Natural killer cell treated with Interleukin-12 subunit alpha and Interleukin-12 subunit beta and Interleukin-15 and Interleukin-18, amount 100 ng/mL, for 72 hours (primary cell): ENCODE measurements at regions not wholly inside any gene's neighbourhood (a gene's known extent, or its start where the extent isn't known, plus 50 kb on each side); places are given as distances from the start of the nearest gene placed in this dataset.

Experiments used
- ATAC-seq, 2 donors: fragments of 150-1000 bp; cut with Tn5 transposase in 1 of 2; sonication (Bioruptor Pico), chemical (Tn5 transposase) in 1 of 2; 2 replicates each; pipeline ENCODE4 v1.10.0; 2021
- DNase-seq: peaks from one replicate; pipeline ENCODE4 v3.0.0; 2022; ENCODE audit warnings: low spot score
- H3K27ac Mint-ChIP-seq, 2 donors: 1 replicate in 1 of 2; 2 replicates in 1 of 2; pipeline ENCODE4 v1.8.0; 2022; ENCODE audit warnings: mixed read lengths in 2 of 2, mild to moderate bottlenecking in 1 of 2, moderate library complexity in 1 of 2
- H3K27me3 Mint-ChIP-seq, 2 donors: 1 replicate in 1 of 2; 2 replicates in 1 of 2; pipeline ENCODE4 v1.8.0; 2022; ENCODE audit warnings: mixed read lengths in 2 of 2
- H3K36me3 Mint-ChIP-seq: one replicate; pipeline ENCODE4 v1.8.0; 2022; ENCODE audit warnings: mixed read lengths
- H3K4me1 Mint-ChIP-seq, 2 donors: 1 replicate in 1 of 2; 2 replicates in 1 of 2; pipeline ENCODE4 v1.8.0; 2022; ENCODE audit warnings: low read depth in 2 of 2, mixed read lengths in 2 of 2, mild to moderate bottlenecking in 1 of 2
- H3K4me3 Mint-ChIP-seq: one replicate; pipeline ENCODE4 v1.8.0; 2022; ENCODE audit warnings: mixed read lengths
- H3K9me3 Mint-ChIP-seq: 2 replicates; pipeline ENCODE4 v1.8.0; 2022; ENCODE audit warnings: mixed read lengths

DNA sequence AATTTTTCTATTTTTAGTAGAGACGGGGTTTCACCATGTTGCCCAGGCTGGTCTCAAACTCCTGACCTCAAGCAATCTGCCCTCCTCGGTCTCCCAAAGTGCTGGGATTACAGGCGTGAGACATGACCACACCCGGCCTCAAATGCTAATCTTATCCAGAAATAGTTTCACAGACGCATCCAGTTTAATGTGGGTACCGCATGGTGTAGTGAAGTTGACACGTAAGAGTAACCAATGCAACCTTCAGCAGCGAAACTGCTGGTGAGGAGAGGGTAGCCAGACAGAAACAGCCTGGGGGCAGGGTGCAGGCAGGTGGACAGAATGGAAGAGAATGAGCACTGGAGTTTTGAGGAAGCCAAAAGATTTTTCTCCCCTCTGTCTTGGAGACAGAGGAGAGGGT, 63.5 kb upstream of the FAM180A start:
- Mint-ChIP-seq H3K27ac (no peak overlapping the region), H3K4me1 (peaks cover 7 to 12% of the 10 kb centered on the region in 2 donors)
- no peak for ATAC-seq

DNA sequence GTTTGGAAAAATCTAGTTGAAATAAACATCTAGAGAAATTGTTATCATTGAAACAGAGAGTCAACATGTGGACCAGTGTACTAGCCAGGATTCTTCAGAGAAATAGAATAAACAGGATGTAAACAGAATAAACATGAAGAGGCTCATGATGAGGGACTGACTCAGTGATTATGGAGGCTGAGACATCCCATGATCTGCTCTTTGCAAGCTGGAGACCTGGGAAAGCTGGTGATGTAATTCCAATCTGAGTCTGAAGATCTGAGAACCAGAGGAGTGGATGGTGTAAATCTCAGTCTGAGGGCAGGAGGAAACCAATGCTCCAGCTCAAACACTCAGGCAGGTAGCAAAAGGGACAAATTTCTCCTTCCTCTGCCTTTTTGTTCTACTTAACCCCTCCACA, 62.9 kb upstream of the FAM180A start:
- no peak for DNase-seq
- Mint-ChIP-seq H3K36me3 (no peaks in the 10 kb centered on the region), H3K4me3 (no peak overlapping the region), H3K27me3 (no peaks in the 10 kb centered on the region), H3K27ac (no peak overlapping the region), H3K4me1 (peaks cover 7 to 12% of the 10 kb centered on the region in 2 donors), H3K9me3 (no peaks in the 10 kb centered on the region)
- ATAC-seq, result no peak

More for the DNA sequence above, 63.5 kb upstream of the FAM180A start:
- Mint-ChIP-seq H3K4me3 (no peak overlapping the region), H3K36me3 (no peaks in the 10 kb centered on the region), H3K9me3 (no peaks in the 10 kb centered on the region), H3K27me3 (no peaks in the 10 kb centered on the region)
- DNase-seq, result no peak

DNA sequence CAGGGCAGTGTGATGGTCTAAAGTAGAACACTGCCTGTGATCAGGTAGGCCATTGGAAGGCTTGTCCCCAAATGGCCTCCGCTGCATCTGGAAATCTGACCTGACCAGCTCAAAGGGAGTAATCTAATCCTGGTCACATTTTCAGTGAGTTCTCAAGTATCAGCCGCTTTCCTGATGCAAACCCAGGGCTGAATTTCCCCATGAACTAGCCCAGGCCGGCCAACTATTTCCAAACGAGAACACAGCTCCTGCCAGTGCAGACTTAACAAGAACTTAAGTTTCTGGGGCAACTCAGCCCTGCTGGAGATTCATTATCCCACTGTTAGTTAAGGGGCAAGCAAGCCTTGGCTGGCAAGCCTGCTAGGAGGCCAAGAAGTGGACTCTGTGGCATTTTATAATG, 59.6 kb upstream of the FAM180A start:
- H3K27ac Mint-ChIP-seq, result no peak overlapping the region

DNA sequence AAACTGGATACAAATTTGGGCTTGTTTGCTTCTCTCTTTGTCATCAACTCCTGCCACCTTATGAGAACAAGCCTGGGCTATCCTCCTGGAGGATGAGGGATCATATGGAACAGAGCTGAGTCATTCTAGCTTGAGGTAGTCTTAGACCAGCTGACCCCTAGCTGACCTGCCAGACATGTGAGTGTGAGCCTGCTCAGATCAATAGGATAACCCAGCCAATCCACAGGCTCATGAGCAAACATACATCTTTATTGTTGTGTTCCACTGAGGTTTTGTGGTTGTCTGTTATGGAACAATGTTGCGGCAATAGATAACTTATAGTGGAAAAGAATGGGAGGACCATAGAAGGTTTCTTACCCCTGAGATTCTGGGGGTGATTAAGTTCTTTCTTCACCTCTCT, 54.5 kb upstream of the FAM180A start:
- Mint-ChIP-seq H3K4me1 (peaks cover 10 to 11% of the 10 kb centered on the region in 2 donors), H3K27me3 (peaks cover 8 to 17% of the 10 kb centered on the region in 2 donors), H3K27ac (no peak overlapping the region), H3K9me3 (no peaks in the 10 kb centered on the region), H3K36me3 (no peaks in the 10 kb centered on the region), H3K4me3 (no peak overlapping the region)
- DNase-seq (no peak), ATAC-seq (no peak)

More for the DNA sequence above, 59.6 kb upstream of the FAM180A start:
- ATAC-seq, result no peak
- no peak for DNase-seq
- Mint-ChIP-seq H3K9me3 (no peaks in the 10 kb centered on the region), H3K4me1 (peaks cover 7 to 12% of the 10 kb centered on the region in 2 donors), H3K27me3 (no peaks in the 10 kb centered on the region), H3K36me3 (no peaks in the 10 kb centered on the region), H3K4me3 (no peak overlapping the region)

DNA sequence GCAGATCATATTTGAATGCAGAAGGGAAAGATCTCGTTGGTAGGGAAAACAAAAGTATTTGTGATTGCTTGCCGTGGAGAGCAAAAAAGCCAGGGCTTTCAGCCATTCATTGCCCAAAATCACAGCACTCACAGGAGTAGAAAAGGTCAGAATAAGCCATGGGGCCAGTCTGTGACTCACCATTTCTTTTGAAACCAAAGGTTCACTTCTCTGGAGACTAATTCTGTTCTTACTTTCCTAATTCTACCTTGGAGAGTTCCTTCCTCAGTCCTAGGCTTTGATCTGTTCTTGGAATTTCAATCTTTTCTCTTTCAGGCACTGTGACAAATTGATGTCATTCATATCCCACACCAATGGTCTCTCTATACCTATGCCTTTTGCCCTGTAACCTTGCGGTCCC, 54.1 kb upstream of the FAM180A start:
- no peak overlapping the region for H3K4me3 Mint-ChIP-seq
- no peak overlapping the region for H3K27ac Mint-ChIP-seq
- no peak for ATAC-seq
- H3K27me3 Mint-ChIP-seq, result peaks cover 8 to 17% of the 10 kb centered on the region in 2 donors
- peaks cover 10 to 11% of the 10 kb centered on the region in 2 donors for H3K4me1 Mint-ChIP-seq
- no peak for DNase-seq
- no peaks in the 10 kb centered on the region for H3K9me3 Mint-ChIP-seq
- no peaks in the 10 kb centered on the region for H3K36me3 Mint-ChIP-seq

DNA sequence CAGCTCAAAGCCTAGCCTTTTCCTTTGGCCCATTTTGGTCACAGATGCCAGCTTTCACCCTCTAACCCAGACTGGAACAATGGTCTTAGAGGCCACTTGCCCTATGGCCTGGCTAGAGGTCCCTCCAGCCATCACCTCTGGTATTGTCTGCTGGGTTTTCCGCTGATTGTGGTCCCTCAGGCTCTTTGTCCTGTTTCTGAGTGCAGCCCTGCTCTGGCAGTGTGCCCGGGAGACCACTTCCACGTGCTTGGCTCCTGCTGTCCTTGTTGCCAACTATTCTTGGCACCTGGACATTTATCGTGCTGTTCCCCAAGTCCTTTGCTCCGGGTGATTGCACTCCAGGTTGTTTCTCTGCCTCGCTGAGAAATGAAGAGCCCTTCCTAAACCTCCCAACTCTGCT, 53.3 kb upstream of the FAM180A start:
- peaks cover 10 to 11% of the 10 kb centered on the region in 2 donors for H3K4me1 Mint-ChIP-seq
- H3K36me3 Mint-ChIP-seq, result no peaks in the 10 kb centered on the region
- peaks cover 8 to 17% of the 10 kb centered on the region in 2 donors for H3K27me3 Mint-ChIP-seq
- no peak overlapping the region for H3K27ac Mint-ChIP-seq
- ATAC-seq (no peak), DNase-seq (no peak)
- H3K4me3 Mint-ChIP-seq, result no peak overlapping the region
- H3K9me3 Mint-ChIP-seq, result no peaks in the 10 kb centered on the region

DNA sequence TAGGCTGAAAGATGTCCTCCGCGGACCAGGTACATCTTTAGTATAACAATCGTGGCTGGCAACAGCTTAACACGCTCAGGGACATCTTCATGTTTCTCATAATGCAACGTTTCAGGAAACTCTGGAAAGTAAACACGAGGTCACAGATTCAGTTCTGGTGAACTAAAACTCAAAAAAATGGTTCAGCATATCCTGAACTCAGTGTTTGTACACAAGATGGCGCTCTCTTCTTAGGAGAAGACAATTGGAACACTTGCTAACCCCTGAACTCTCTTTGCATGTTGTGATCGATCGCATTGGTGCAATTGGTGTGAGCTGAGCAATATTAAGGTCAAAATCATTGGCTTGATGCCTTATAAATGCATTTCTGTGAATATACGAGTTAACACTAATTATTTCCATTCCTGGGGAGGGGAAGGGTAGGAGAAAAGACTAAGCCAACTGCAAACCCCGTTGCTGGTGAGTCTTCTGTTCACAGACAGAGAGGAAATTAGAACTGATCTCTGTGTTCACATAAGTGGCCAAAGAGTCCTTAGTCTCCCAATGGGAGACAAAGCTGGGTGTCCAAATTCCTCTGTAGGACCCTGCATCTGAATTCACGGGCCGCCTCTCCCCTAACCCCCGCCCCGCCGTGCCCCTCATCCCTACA, 52.6 kb upstream of the FAM180A start:
- DNase-seq (peak; percentile 66), ATAC-seq (peak; percentile 68 to 73)
- H3K9me3 Mint-ChIP-seq, result no peaks in the 10 kb centered on the region
- peaks cover 10 to 11% of the 10 kb centered on the region in 2 donors for H3K4me1 Mint-ChIP-seq
- H3K27ac Mint-ChIP-seq, result no peak overlapping the region
- no peak overlapping the region for H3K4me3 Mint-ChIP-seq
- no peaks in the 10 kb centered on the region for H3K36me3 Mint-ChIP-seq
- H3K27me3 Mint-ChIP-seq, result peaks cover 8 to 17% of the 10 kb centered on the region in 2 donors

DNA sequence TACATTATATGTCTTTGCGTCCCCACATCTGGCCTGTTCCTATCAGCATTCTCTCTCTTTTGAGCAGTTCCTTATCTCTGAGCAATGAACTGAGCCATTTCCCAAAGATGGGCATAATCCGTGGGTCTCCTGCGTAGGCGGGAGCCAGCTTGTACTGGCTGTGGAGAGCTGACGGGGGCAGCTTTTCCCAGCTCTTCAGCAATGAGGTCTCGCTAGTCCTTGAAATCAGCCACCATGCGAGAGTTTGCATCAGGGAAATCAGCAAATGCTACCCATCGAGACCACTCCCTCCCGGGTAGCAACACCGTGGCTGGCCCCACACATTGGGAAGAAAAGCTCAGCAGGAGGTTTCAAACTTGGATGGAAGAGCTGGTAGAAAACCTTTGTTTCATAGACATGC, 51.9 kb upstream of the FAM180A start:
- Mint-ChIP-seq H3K27me3 (peaks cover 8 to 17% of the 10 kb centered on the region in 2 donors), H3K4me1 (peaks cover 10 to 11% of the 10 kb centered on the region in 2 donors), H3K27ac (no peak overlapping the region), H3K36me3 (no peaks in the 10 kb centered on the region), H3K9me3 (no peaks in the 10 kb centered on the region), H3K4me3 (no peak overlapping the region)
- no peak for ATAC-seq
- no peak for DNase-seq

DNA sequence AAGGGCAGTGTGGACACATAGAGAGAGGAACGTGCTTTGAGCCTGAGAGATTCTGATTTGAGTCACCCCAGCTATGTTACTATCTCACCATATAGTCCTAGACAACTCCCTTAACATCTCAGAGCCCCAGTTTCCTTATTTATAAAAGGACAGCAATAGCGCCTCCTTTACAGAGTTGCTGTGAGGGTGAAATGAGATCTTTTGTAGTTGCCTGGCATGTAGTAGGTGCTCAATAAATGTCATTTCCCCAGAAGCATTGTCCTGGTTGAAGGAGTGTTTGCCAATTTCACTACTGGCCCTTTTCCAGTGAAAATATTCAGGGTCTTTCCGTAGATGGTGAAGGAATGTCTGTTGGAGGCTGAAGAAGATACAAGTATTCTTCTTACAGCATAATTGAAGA, 51.3 kb upstream of the FAM180A start:
- H3K27me3 Mint-ChIP-seq, result peaks cover 8 to 17% of the 10 kb centered on the region in 2 donors
- H3K4me3 Mint-ChIP-seq, result no peak overlapping the region
- no peak overlapping the region for H3K27ac Mint-ChIP-seq
- DNase-seq, result no peak
- H3K4me1 Mint-ChIP-seq, result peaks cover 10 to 11% of the 10 kb centered on the region in 2 donors
- no peaks in the 10 kb centered on the region for H3K36me3 Mint-ChIP-seq
- no peak for ATAC-seq
- no peaks in the 10 kb centered on the region for H3K9me3 Mint-ChIP-seq
